Naive B cell (primary cell): ENCODE measurements at regions not wholly inside any gene's neighbourhood (a gene's known extent, or its start where the extent isn't known, plus 50 kb on each side); places are given as distances from the start of the nearest gene placed in this dataset.
"Not testable (repeated sequence)": the region's sequence is repeated elsewhere in the genome, so short reads cannot be mapped to it uniquely, and the experiment has no call there.

Experiments
- ATAC-seq, 2 donors: fragments of 150-1000 bp; cut with Tn5 transposase; 2 replicates each; pipeline ENCODE4 v1.10.0; 2021; ENCODE audit warnings: low read depth in 2 of 2, mild to moderate bottlenecking in 2 of 2, moderate library complexity in 2 of 2
- DNase-seq: peaks from one replicate; pipeline ENCODE4 v3.0.0; 2022
- H3K27ac Mint-ChIP-seq, 6 donors: one replicate each; pipeline ENCODE4 v1.8.0; 2020 to 2022; ENCODE audit warnings: mild to moderate bottlenecking in 6 of 6, mixed read lengths in 6 of 6, moderate library complexity in 5 of 6, inconsistent platforms in 2 of 6
- H3K27me3 Mint-ChIP-seq, 3 donors: one replicate each; pipeline ENCODE4 v1.8.0; 2021 to 2022; ENCODE audit warnings: mixed read lengths in 3 of 3, mild to moderate bottlenecking in 1 of 3
- H3K36me3 Mint-ChIP-seq, 2 donors: one replicate each; pipeline ENCODE4 v1.8.0; 2020 to 2022; ENCODE audit warnings: mixed read lengths in 2 of 2, inconsistent platforms in 1 of 2, mild to moderate bottlenecking in 1 of 2
- H3K4me1 Mint-ChIP-seq, 3 donors: one replicate each; pipeline ENCODE4 v1.8.0; 2020 to 2022; ENCODE audit warnings: mixed read lengths in 3 of 3, inconsistent platforms in 1 of 3, mild to moderate bottlenecking in 1 of 3, moderate library complexity in 1 of 3
- H3K4me3 Mint-ChIP-seq, 8 donors: one replicate each; pipeline ENCODE4 v1.8.0; 2020 to 2022; ENCODE audit warnings: mild to moderate bottlenecking in 8 of 8, mixed read lengths in 8 of 8, moderate library complexity in 8 of 8, inconsistent platforms in 2 of 8
- H3K9me3 Mint-ChIP-seq, 7 donors: one replicate each; pipeline ENCODE4 v1.8.0; 2020 to 2022; ENCODE audit warnings: mixed read lengths in 7 of 7, mild to moderate bottlenecking in 5 of 7, inconsistent platforms in 2 of 7, moderate library complexity in 1 of 7

GRCh38 chr9:102941868-102942267 is 53.3 kb upstream of the CYLC2 start:
- Mint-ChIP-seq H3K4me3 (no peak overlapping the region), H3K27me3 (no peaks in the 10 kb centered on the region), H3K36me3 (no peaks in the 10 kb centered on the region), H3K4me1 (no peaks in the 10 kb centered on the region), H3K27ac (no peak overlapping the region), H3K9me3 (peaks cover 0 to 5% (median 4%) of the 10 kb centered on the region in 7 donors)
- ATAC-seq (no peak), DNase-seq (no peak)

- DNase-seq (no peak), ATAC-seq (no peak)
- Mint-ChIP-seq H3K4me1 (no peaks in the 10 kb centered on the region), H3K9me3 (peaks cover 0 to 5% (median 0%) of the 10 kb centered on the region in 7 donors), H3K36me3 (no peaks in the 10 kb centered on the region), H3K27ac (no peak overlapping the region), H3K27me3 (no peaks in the 10 kb centered on the region), H3K4me3 (no peak overlapping the region)
Measured at GRCh38 chr9:102922526-102922925, 72.6 kb upstream of the CYLC2 start.

GRCh38 chr9:102911185-102911584 is 83.9 kb upstream of the CYLC2 start:
- DNase-seq (no peak), ATAC-seq (no peak)
- no peaks in the 10 kb centered on the region for H3K36me3 Mint-ChIP-seq
- H3K27ac Mint-ChIP-seq = no peak overlapping the region
- no peak overlapping the region for H3K4me3 Mint-ChIP-seq
- H3K9me3 Mint-ChIP-seq = peaks cover 0 to 8% (median 0%) of the 10 kb centered on the region in 7 donors
- no peaks in the 10 kb centered on the region for H3K27me3 Mint-ChIP-seq
- no peaks in the 10 kb centered on the region for H3K4me1 Mint-ChIP-seq

GRCh38 chr9:102905795-102906194 is 89.3 kb upstream of the CYLC2 start:
- DNase-seq, H3K27ac Mint-ChIP-seq: not testable (repeated sequence)

GRCh38 chr9:102892025-102892424 is 103.1 kb upstream of the CYLC2 start:
- Mint-ChIP-seq H3K27me3 (no peaks in the 10 kb centered on the region), H3K4me3 (no peak overlapping the region), H3K9me3 (peaks cover 0 to 4% (median 3%) of the 10 kb centered on the region in 7 donors), H3K27ac (no peak overlapping the region), H3K36me3 (no peaks in the 10 kb centered on the region), H3K4me1 (no peaks in the 10 kb centered on the region)
- DNase-seq = no peak
- no peak for ATAC-seq

More at GRCh38 chr9:102905795-102906194, 89.3 kb upstream of the CYLC2 start:
- not testable (repeated sequence) for ATAC-seq, H3K4me3 Mint-ChIP-seq, H3K27me3 Mint-ChIP-seq, H3K4me1 Mint-ChIP-seq, H3K36me3 Mint-ChIP-seq
- peaks cover 8 to 22% (median 15%) of the 10 kb centered on the region in 7 donors for H3K9me3 Mint-ChIP-seq

GRCh38 chr9:102888747-102889146 is 106.4 kb upstream of the CYLC2 start:
- not testable (repeated sequence) for ATAC-seq, H3K4me3 Mint-ChIP-seq, H3K4me1 Mint-ChIP-seq, H3K27ac Mint-ChIP-seq, H3K36me3 Mint-ChIP-seq, H3K27me3 Mint-ChIP-seq, DNase-seq, H3K9me3 Mint-ChIP-seq

GRCh38 chr9:102875687-102876086 is 119.4 kb upstream of the CYLC2 start:
- peaks cover 0 to 14% (median 2%) of the 10 kb centered on the region in 7 donors for H3K9me3 Mint-ChIP-seq
- no peaks in the 10 kb centered on the region for H3K4me1 Mint-ChIP-seq
- no peaks in the 10 kb centered on the region for H3K36me3 Mint-ChIP-seq
- DNase-seq = no peak
- no peak overlapping the region for H3K4me3 Mint-ChIP-seq
- H3K27me3 Mint-ChIP-seq = no peaks in the 10 kb centered on the region
- no peak for ATAC-seq
- H3K27ac Mint-ChIP-seq = no peak overlapping the region

GRCh38 chr9:102867488-102867887 is 127.6 kb upstream of the CYLC2 start:
- no peak overlapping the region for H3K4me3 Mint-ChIP-seq
- H3K9me3 Mint-ChIP-seq = peaks cover 0 to 2% (median 0%) of the 10 kb centered on the region in 7 donors
- ATAC-seq (no peak), DNase-seq (no peak)
- no peak overlapping the region for H3K27ac Mint-ChIP-seq
- no peaks in the 10 kb centered on the region for H3K4me1 Mint-ChIP-seq
- H3K27me3 Mint-ChIP-seq = peaks cover 0 to 5% (median 0%) of the 10 kb centered on the region in 3 donors
- no peaks in the 10 kb centered on the region for H3K36me3 Mint-ChIP-seq

- no peak for DNase-seq
- no peak for ATAC-seq
- Mint-ChIP-seq H3K27ac (no peak overlapping the region), H3K27me3 (peaks cover 0 to 5% (median 0%) of the 10 kb centered on the region in 3 donors), H3K36me3 (no peaks in the 10 kb centered on the region), H3K9me3 (peaks cover 0 to 2% (median 0%) of the 10 kb centered on the region in 7 donors), H3K4me3 (no peak overlapping the region), H3K4me1 (no peaks in the 10 kb centered on the region)
Measured at GRCh38 chr9:102862478-102862877, 132.7 kb upstream of the CYLC2 start.

GRCh38 chr9:102855641-102856040 is 139.5 kb upstream of the CYLC2 start:
- H3K27ac Mint-ChIP-seq = no peak overlapping the region
- H3K4me1 Mint-ChIP-seq = no peaks in the 10 kb centered on the region
- ATAC-seq = no peak
- peaks cover 0 to 11% (median 0%) of the 10 kb centered on the region in 7 donors for H3K9me3 Mint-ChIP-seq
- H3K27me3 Mint-ChIP-seq = no peaks in the 10 kb centered on the region
- H3K4me3 Mint-ChIP-seq = no peak overlapping the region
- DNase-seq = no peak
- H3K36me3 Mint-ChIP-seq = no peaks in the 10 kb centered on the region

- H3K27me3 Mint-ChIP-seq = no peaks in the 10 kb centered on the region
Measured at GRCh38 chr9:102845827-102846371, 149.2 kb upstream of the CYLC2 start.

GRCh38 chr9:102844716-102845115 is 150.4 kb upstream of the CYLC2 start:
- no peak for DNase-seq
- no peak for ATAC-seq
- no peaks in the 10 kb centered on the region for H3K4me1 Mint-ChIP-seq
- no peaks in the 10 kb centered on the region for H3K27me3 Mint-ChIP-seq
- peaks cover 0 to 9% (median 4%) of the 10 kb centered on the region in 7 donors for H3K9me3 Mint-ChIP-seq
- no peaks in the 10 kb centered on the region for H3K36me3 Mint-ChIP-seq
- no peak overlapping the region for H3K4me3 Mint-ChIP-seq
- H3K27ac Mint-ChIP-seq = no peak overlapping the region

More at GRCh38 chr9:102845827-102846371, 149.2 kb upstream of the CYLC2 start:
- DNase-seq (no peak), ATAC-seq (no peak)
- Mint-ChIP-seq H3K9me3 (peaks cover 0 to 9% (median 5%) of the 10 kb centered on the region in 7 donors), H3K27ac (no peak overlapping the region), H3K4me1 (no peaks in the 10 kb centered on the region), H3K36me3 (no peaks in the 10 kb centered on the region), H3K4me3 (no peak overlapping the region)

- Mint-ChIP-seq H3K36me3 (no peaks in the 10 kb centered on the region), H3K4me3 (no peak overlapping the region), H3K4me1 (no peaks in the 10 kb centered on the region), H3K27ac (no peak overlapping the region), H3K9me3 (peaks cover 0 to 9% (median 3%) of the 10 kb centered on the region in 7 donors), H3K27me3 (no peaks in the 10 kb centered on the region)
- ATAC-seq (no peak), DNase-seq (no peak)
Measured at GRCh38 chr9:102842423-102842822, 152.7 kb upstream of the CYLC2 start.

GRCh38 chr9:102841376-102841775 is 153.8 kb upstream of the CYLC2 start:
- DNase-seq (no peak), ATAC-seq (no peak)
- Mint-ChIP-seq H3K27me3 (no peaks in the 10 kb centered on the region), H3K9me3 (no peaks in the 10 kb centered on the region), H3K4me1 (no peaks in the 10 kb centered on the region), H3K4me3 (no peak overlapping the region), H3K27ac (no peak overlapping the region), H3K36me3 (no peaks in the 10 kb centered on the region)

- no peak for DNase-seq
- H3K9me3 Mint-ChIP-seq = no peaks in the 10 kb centered on the region
- H3K36me3 Mint-ChIP-seq = no peaks in the 10 kb centered on the region
- H3K27me3 Mint-ChIP-seq = no peaks in the 10 kb centered on the region
- no peak overlapping the region for H3K27ac Mint-ChIP-seq
- no peak overlapping the region for H3K4me3 Mint-ChIP-seq
- no peaks in the 10 kb centered on the region for H3K4me1 Mint-ChIP-seq
- ATAC-seq = no peak
Measured at GRCh38 chr9:102840335-102840734, 154.8 kb upstream of the CYLC2 start.
